DMS 273 (cell line): ENCODE measurements at regions not wholly inside any gene's neighbourhood (a gene's known extent, or its start where the extent isn't known, plus 50 kb on each side); places are given as distances from the start of the nearest gene placed in this dataset.
A peak's percentile ranks its signal among the peaks of the same experiment; 100 is the strongest.

Source experiments
- DNase-seq: peaks from one replicate; lab custom pipeline; 2025; ENCODE audit not compliant: unreplicated experiment; lab: John Stamatoyannopoulos, UW

GRCh38 chr14:78071016-78071549 is 99.1 kb upstream of the NRXN3 start:
- DNase-seq = no peak

- DNase-seq = no peak
These were observed 97.1 kb upstream of the NRXN3 start for GRCh38 chr14:78073028-78073427.

- DNase-seq = no peak
These were observed 95.6 kb upstream of the NRXN3 start for GRCh38 chr14:78074561-78074960.

- no peak for DNase-seq
These were observed 95.1 kb upstream of the NRXN3 start for GRCh38 chr14:78075033-78075432.

GRCh38 chr14:78075555-78076277 is 94.5 kb upstream of the NRXN3 start:
- DNase-seq = no peak

GRCh38 chr14:78081245-78081644 is 88.9 kb upstream of the NRXN3 start:
- no peak for DNase-seq

- no peak for DNase-seq
These were observed 86.3 kb upstream of the NRXN3 start for GRCh38 chr14:78083837-78084236.

- DNase-seq = no peak
These were observed 83.8 kb upstream of the NRXN3 start for GRCh38 chr14:78086342-78086741.

GRCh38 chr14:78088916-78089315 is 81.3 kb upstream of the NRXN3 start:
- no peak for DNase-seq

GRCh38 chr14:78090864-78091263 is 79.3 kb upstream of the NRXN3 start:
- DNase-seq = no peak

GRCh38 chr14:78091361-78091760 is 78.8 kb upstream of the NRXN3 start:
- DNase-seq = no peak

- DNase-seq = no peak
These were observed 78.1 kb upstream of the NRXN3 start for GRCh38 chr14:78092040-78092439.

GRCh38 chr14:78103271-78103670 is 66.9 kb upstream of the NRXN3 start:
- DNase-seq = peak; percentile 13

- no peak for DNase-seq
These were observed 66.0 kb upstream of the NRXN3 start for GRCh38 chr14:78104160-78104559.

GRCh38 chr14:78104655-78105054 is 65.5 kb upstream of the NRXN3 start:
- no peak for DNase-seq

GRCh38 chr14:78106381-78106780 is 63.8 kb upstream of the NRXN3 start:
- no peak for DNase-seq

GRCh38 chr14:78107166-78107565 is 63.0 kb upstream of the NRXN3 start:
- no peak for DNase-seq

- DNase-seq = no peak
These were observed 50.7 kb upstream of the NRXN3 start for GRCh38 chr14:78119440-78119839.
